SK-N-SH treated with all-trans-retinoic acid at 6 μM for 48 hours (cell line): ENCODE measurements at regions not wholly inside any gene's neighbourhood (a gene's known extent, or its start where the extent isn't known, plus 50 kb on each side); places are given as distances from the start of the nearest gene placed in this dataset.

Experiments
- BACH2 ChIP-seq: fragments of 250-450 bp; sonication (Bioruptor Pico); IDR thresholded peaks from 2 replicates; pipeline ENCODE4 v1.9.0; 2021; ENCODE audit warnings: mild to moderate bottlenecking, borderline replicate concordance
- CREB5 ChIP-seq: fragments of 250-450 bp; sonication (Bioruptor Pico); IDR thresholded peaks from 2 replicates; pipeline ENCODE4 v1.5.1; 2020; ENCODE audit warnings: low read depth, mild to moderate bottlenecking, moderate library complexity
- ESRRG ChIP-seq: fragments of 250-450 bp; sonication (Bioruptor Pico); IDR thresholded peaks from 2 replicates; pipeline ENCODE4 v1.6.1; 2021; ENCODE audit warnings: mild to moderate bottlenecking
- GLIS3 ChIP-seq: fragments of 250-450 bp; sonication (Bioruptor Pico); IDR thresholded peaks from 2 replicates; pipeline ENCODE4 v1.5.0; 2020; ENCODE audit warnings: mild to moderate bottlenecking, moderate library complexity
- ISL1 ChIP-seq: fragments of 250-450 bp; sonication (Bioruptor Pico); IDR thresholded peaks from 2 replicates; pipeline ENCODE4 v2.1.2; 2022; ENCODE audit warnings: mild to moderate bottlenecking, moderate library complexity
- OSR1 ChIP-seq: fragments of 250-450 bp; sonication (Bioruptor Pico); IDR thresholded peaks from 2 replicates; pipeline ENCODE4 v1.8.0; 2022; ENCODE audit warnings: moderate library complexity, mild to moderate bottlenecking, inconsistent platforms
- POU6F1 ChIP-seq: fragments of 250-450 bp; sonication (Bioruptor Pico); IDR thresholded peaks from 2 replicates; pipeline ENCODE4 v1.8.0; 2021; ENCODE audit warnings: low read depth, mild to moderate bottlenecking, moderate library complexity, borderline replicate concordance
- TSHZ2 ChIP-seq: fragments of 250-450 bp; sonication (Bioruptor Pico); IDR thresholded peaks from 2 replicates; pipeline ENCODE4 v1.5.0; 2020; ENCODE audit warnings: mild to moderate bottlenecking, moderate library complexity
- ZFP3 ChIP-seq: fragments of 250-450 bp; sonication (Bioruptor Pico); IDR thresholded peaks from 2 replicates; pipeline ENCODE4 v1.5.0; 2020; ENCODE audit warnings: mild to moderate bottlenecking, moderate library complexity
- ZNF70 ChIP-seq: fragments of 450-650 bp; formaldehyde crosslinking; IDR thresholded peaks from 2 replicates; pipeline ENCODE4 v1.5.0; 2020; ENCODE audit warnings: mild to moderate bottlenecking, moderate library complexity
- TF ChIP-seq, protein P1 (sequence below): fragments of 250-450 bp; sonication (Bioruptor Pico); IDR thresholded peaks from 2 replicates; pipeline ENCODE4 v1.5.1; 2021; ENCODE audit warnings: mild to moderate bottlenecking, moderate library complexity

DNA sequence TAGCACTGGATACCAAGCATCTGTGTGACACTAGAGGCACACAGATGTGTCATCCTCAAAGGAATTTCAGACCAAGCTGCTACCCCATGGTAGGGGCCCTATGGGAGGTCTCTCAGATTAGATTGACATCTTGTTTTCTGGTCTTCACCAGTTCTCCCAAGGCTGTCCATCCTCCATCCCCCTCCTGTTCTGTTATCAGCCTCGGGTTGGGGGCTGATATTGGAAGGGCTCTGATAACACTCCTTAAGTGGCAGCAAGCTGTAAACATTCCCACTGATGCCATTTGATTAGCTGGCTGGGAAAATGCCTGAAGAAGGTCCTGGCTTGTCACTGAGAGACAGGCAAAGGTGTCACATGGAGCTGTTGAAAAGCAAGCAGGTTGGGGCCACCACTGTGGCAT, 185.9 kb upstream of the RBM19 start:
- no peak for TF ChIP-seq TSHZ2
- no peak for TF ChIP-seq ZNF70 (CRISPR knock-in tag)
- no peak for TF ChIP-seq GLIS3 (CRISPR knock-in tag)
- TF ChIP-seq, protein P1, sequence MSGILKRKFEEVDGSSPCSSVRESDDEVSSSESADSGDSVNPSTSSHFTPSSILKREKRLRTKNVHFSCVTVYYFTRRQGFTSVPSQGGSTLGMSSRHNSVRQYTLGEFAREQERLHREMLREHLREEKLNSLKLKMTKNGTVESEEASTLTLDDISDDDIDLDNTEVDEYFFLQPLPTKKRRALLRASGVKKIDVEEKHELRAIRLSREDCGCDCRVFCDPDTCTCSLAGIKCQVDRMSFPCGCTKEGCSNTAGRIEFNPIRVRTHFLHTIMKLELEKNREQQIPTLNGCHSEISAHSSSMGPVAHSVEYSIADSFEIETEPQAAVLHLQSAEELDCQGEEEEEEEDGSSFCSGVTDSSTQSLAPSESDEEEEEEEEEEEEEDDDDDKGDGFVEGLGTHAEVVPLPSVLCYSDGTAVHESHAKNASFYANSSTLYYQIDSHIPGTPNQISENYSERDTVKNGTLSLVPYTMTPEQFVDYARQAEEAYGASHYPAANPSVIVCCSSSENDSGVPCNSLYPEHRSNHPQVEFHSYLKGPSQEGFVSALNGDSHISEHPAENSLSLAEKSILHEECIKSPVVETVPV, result no peak
- TF ChIP-seq POU6F1, result no peak
- no peak for TF ChIP-seq OSR1
- no peak for TF ChIP-seq CREB5 (CRISPR knock-in tag)
- TF ChIP-seq ESRRG, result no peak
- no peak for TF ChIP-seq BACH2 (CRISPR knock-in tag)
- TF ChIP-seq ZFP3 (CRISPR knock-in tag), result no peak
- TF ChIP-seq ISL1 (CRISPR knock-in tag), result no peak
